ENCODE measurements at regions not wholly inside any gene's neighbourhood (a gene's known extent, or its start where the extent isn't known, plus 50 kb on each side); places are given as distances from the start of the nearest gene placed in this dataset.

DNA sequence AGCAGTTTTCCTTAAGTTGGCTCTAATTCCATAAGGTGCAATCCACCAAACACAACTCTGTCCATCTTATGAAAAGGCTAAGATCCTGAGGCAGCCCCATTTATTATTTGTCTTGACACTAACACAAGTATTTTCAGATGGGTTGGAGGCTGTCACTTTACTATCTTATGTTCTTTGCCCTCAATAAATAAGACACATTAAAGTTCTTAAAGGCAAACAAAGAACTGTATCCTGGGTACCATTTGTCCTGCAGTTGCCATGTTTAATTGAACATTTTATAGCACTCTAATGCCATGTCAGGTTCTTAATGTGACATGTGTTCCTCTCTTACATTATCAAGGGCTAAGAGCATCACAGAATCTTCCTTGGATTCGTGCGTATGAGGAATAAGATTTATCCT is 189.5 kb upstream of the SNX2 start:
- Histone ChIP-seq H3K27me3 (ENCODE audit: control insufficient read depth in 3 of 3, insufficient read depth in 3 of 3, low read length in 2 of 3) (peaks cover 0 to 2% (median 0%) of the 10 kb centered on the region in 3 donors), H3K4me3 (no peak overlapping the region), H3K27ac (ENCODE audit: low read depth in 1 of 2, low read length in 1 of 2) (no peak overlapping the region), H3K9ac (ENCODE audit: insufficient read depth in 1 of 2, low read length in 2 of 2) (no peak overlapping the region), H3K36me3 (ENCODE audit: control insufficient read depth in 4 of 4, insufficient read depth in 4 of 4, low read length in 4 of 4) (no peaks in the 10 kb centered on the region), H3K4me1 (ENCODE audit: control insufficient read depth in 5 of 5, insufficient read depth in 5 of 5, low read length in 5 of 5) (peaks cover 0 to 10% (median 0%) of the 10 kb centered on the region in 5 donors), H3K9me3 (ENCODE audit: control insufficient read depth in 4 of 4, insufficient read depth in 3 of 4, low read length in 3 of 4) (no peaks in the 10 kb centered on the region)
- TF ChIP-seq, protein P1, sequence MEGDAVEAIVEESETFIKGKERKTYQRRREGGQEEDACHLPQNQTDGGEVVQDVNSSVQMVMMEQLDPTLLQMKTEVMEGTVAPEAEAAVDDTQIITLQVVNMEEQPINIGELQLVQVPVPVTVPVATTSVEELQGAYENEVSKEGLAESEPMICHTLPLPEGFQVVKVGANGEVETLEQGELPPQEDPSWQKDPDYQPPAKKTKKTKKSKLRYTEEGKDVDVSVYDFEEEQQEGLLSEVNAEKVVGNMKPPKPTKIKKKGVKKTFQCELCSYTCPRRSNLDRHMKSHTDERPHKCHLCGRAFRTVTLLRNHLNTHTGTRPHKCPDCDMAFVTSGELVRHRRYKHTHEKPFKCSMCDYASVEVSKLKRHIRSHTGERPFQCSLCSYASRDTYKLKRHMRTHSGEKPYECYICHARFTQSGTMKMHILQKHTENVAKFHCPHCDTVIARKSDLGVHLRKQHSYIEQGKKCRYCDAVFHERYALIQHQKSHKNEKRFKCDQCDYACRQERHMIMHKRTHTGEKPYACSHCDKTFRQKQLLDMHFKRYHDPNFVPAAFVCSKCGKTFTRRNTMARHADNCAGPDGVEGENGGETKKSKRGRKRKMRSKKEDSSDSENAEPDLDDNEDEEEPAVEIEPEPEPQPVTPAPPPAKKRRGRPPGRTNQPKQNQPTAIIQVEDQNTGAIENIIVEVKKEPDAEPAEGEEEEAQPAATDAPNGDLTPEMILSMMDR (IDR thresholded peaks at IDR 0.05; ENCODE audit: control extremely low read depth, extremely low read depth) = no peak
- DNase-seq = no peak
- ATAC-seq (ENCODE audit: insufficient read depth, low FRiP score) = no peak
- WGBS, 2 donors = 85 to 90% methylated on average over 2 of the region's 2 CpGs

- no peaks in the 10 kb centered on the region for H3K9me3 ChIP-seq (ENCODE audit: control insufficient read depth in 4 of 4, insufficient read depth in 3 of 4, low read length in 3 of 4)
- no peak overlapping the region for H3K27ac ChIP-seq (ENCODE audit: low read depth in 1 of 2, low read length in 1 of 2)
- peaks cover 0 to 10% (median 0%) of the 10 kb centered on the region in 5 donors for H3K4me1 ChIP-seq (ENCODE audit: control insufficient read depth in 5 of 5, insufficient read depth in 5 of 5, low read length in 5 of 5)
- WGBS, 2 donors = 70 to 90% methylated on average over 1 of the region's 1 CpG
- ATAC-seq (ENCODE audit: insufficient read depth, low FRiP score) = no peak
- DNase-seq = peak in 1 of 3 donors; percentile 3
- H3K4me3 ChIP-seq = no peak overlapping the region
- H3K36me3 ChIP-seq (ENCODE audit: control insufficient read depth in 4 of 4, insufficient read depth in 4 of 4, low read length in 4 of 4) = no peaks in the 10 kb centered on the region
- H3K27me3 ChIP-seq (ENCODE audit: control insufficient read depth in 3 of 3, insufficient read depth in 3 of 3, low read length in 2 of 3) = peaks cover 0 to 2% (median 0%) of the 10 kb centered on the region in 3 donors
- TF ChIP-seq, protein P1 (IDR thresholded peaks at IDR 0.05; ENCODE audit: control extremely low read depth, extremely low read depth) = no peak
- H3K9ac ChIP-seq (ENCODE audit: insufficient read depth in 1 of 2, low read length in 2 of 2) = no peak overlapping the region
Observed at GRCh38 chr5:122586351-122586750, 188.5 kb upstream of the SNX2 start.

DNA sequence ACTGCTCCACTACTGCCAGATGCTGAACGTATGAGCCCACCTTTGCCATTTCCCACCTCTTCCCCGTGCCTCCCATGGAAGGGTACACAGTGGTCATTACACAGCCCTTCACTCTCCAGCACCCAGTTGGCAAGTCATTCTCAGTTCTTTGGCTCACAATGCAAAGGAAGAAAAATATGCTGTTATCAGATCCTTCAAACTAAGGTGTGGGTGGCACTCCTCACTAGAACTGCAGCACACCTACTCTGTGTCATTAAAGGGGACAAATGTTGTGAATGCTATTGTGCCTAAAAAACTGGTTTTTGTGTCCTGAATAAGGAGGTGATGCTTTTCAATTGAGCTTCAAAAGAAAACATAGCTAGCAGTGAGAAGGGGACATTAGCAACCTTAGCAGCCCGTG is 183.1 kb upstream of the SNX2 start:
- Histone ChIP-seq H3K27ac (ENCODE audit: low read depth in 1 of 2, low read length in 1 of 2) (no peak overlapping the region), H3K36me3 (ENCODE audit: control insufficient read depth in 4 of 4, insufficient read depth in 4 of 4, low read length in 4 of 4) (no peaks in the 10 kb centered on the region), H3K9me3 (ENCODE audit: control insufficient read depth in 4 of 4, insufficient read depth in 3 of 4, low read length in 3 of 4) (no peaks in the 10 kb centered on the region), H3K9ac (ENCODE audit: insufficient read depth in 1 of 2, low read length in 2 of 2) (no peak overlapping the region), H3K27me3 (ENCODE audit: control insufficient read depth in 3 of 3, insufficient read depth in 3 of 3, low read length in 2 of 3) (no peaks in the 10 kb centered on the region), H3K4me3 (no peak overlapping the region), H3K4me1 (ENCODE audit: control insufficient read depth in 5 of 5, insufficient read depth in 5 of 5, low read length in 5 of 5) (no peaks in the 10 kb centered on the region)
- 77 to 90% methylated on average over 3 of the region's 3 CpGs for WGBS, 2 donors
- no peak for DNase-seq
- TF ChIP-seq, protein P1 (IDR thresholded peaks at IDR 0.05; ENCODE audit: control extremely low read depth, extremely low read depth) = no peak
- no peak for ATAC-seq (ENCODE audit: insufficient read depth, low FRiP score)

DNA sequence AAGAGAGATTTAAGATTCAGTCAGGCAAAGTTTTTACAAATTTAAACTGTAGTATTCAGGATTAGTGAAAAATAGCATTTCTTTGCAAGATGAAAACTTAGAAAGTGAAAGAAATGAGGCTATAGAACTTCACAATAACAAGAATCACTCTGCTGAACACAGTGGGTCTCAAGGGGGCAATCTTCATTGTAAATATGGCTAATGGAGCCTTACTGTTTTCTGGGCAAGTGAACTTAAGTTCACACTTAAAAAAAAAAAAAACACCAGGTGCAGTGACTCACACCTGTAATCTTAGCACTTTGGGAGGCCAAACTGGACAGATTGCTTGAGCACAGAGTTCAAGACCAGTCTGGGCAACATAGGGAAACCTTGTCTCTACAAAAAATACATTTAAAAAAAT is 175.9 kb upstream of the SNX2 start:
- H3K9ac ChIP-seq (ENCODE audit: insufficient read depth in 1 of 2, low read length in 2 of 2) = no peak overlapping the region
- H3K4me3 ChIP-seq = no peak overlapping the region
- TF ChIP-seq, protein P1 (IDR thresholded peaks at IDR 0.05; ENCODE audit: control extremely low read depth, extremely low read depth) = no peak
- no peaks in the 10 kb centered on the region for H3K4me1 ChIP-seq (ENCODE audit: control insufficient read depth in 5 of 5, insufficient read depth in 5 of 5, low read length in 5 of 5)
- ATAC-seq (ENCODE audit: insufficient read depth, low FRiP score) = no peak
- no peak overlapping the region for H3K27ac ChIP-seq (ENCODE audit: low read depth in 1 of 2, low read length in 1 of 2)
- no peaks in the 10 kb centered on the region for H3K36me3 ChIP-seq (ENCODE audit: control insufficient read depth in 4 of 4, insufficient read depth in 4 of 4, low read length in 4 of 4)
- H3K27me3 ChIP-seq (ENCODE audit: control insufficient read depth in 3 of 3, insufficient read depth in 3 of 3, low read length in 2 of 3) = no peaks in the 10 kb centered on the region
- H3K9me3 ChIP-seq (ENCODE audit: control insufficient read depth in 4 of 4, insufficient read depth in 3 of 4, low read length in 3 of 4) = peaks cover 0 to 3% (median 1%) of the 10 kb centered on the region in 4 donors
- DNase-seq = no peak

Data from lung (tissue), 11 donors.